Progenitor cell of endocrine pancreas (in vitro differentiated cells): ENCODE measurements at regions not wholly inside any gene's neighbourhood (a gene's known extent, or its start where the extent isn't known, plus 50 kb on each side); places are given as distances from the start of the nearest gene placed in this dataset.

ENCODE experiments used
- DNase-seq: peaks from one replicate; pipeline ENCODE4 v3.0.0; 2021; ENCODE audit warnings: low spot score; ENCODE audit not compliant: unreplicated experiment
- H3K27ac Mint-ChIP-seq: 2 replicates; pipeline ENCODE4 v1.8.0; 2021; ENCODE audit warnings: mild to moderate bottlenecking, moderate library complexity, mixed read lengths
- H3K27me3 Mint-ChIP-seq: 2 replicates; pipeline ENCODE4 v1.8.0; 2021; ENCODE audit warnings: mixed read lengths
- H3K36me3 Mint-ChIP-seq: 2 replicates; pipeline ENCODE4 v1.8.0; 2022; ENCODE audit warnings: mixed read lengths; ENCODE audit not compliant: insufficient read depth
- H3K4me1 Mint-ChIP-seq: 2 replicates; pipeline ENCODE4 v1.8.0; 2021; ENCODE audit warnings: low read depth, mixed read lengths
- H3K4me3 Mint-ChIP-seq: 2 replicates; pipeline ENCODE4 v1.8.0; 2021; ENCODE audit warnings: low read depth, mild to moderate bottlenecking, moderate library complexity, mixed read lengths
- H3K9me3 Mint-ChIP-seq: 2 replicates; pipeline ENCODE4 v1.8.0; 2021; ENCODE audit warnings: low read depth, mixed read lengths
- TF ChIP-seq, protein P1 (sequence below): fragments of 200-600 bp; sonication (generic); IDR thresholded peaks from one replicate; pipeline ENCODE4 v1.5.0; 2021; ENCODE audit warnings: antibody characterized with exemption, mild to moderate bottlenecking; ENCODE audit not compliant: unreplicated experiment

DNA sequence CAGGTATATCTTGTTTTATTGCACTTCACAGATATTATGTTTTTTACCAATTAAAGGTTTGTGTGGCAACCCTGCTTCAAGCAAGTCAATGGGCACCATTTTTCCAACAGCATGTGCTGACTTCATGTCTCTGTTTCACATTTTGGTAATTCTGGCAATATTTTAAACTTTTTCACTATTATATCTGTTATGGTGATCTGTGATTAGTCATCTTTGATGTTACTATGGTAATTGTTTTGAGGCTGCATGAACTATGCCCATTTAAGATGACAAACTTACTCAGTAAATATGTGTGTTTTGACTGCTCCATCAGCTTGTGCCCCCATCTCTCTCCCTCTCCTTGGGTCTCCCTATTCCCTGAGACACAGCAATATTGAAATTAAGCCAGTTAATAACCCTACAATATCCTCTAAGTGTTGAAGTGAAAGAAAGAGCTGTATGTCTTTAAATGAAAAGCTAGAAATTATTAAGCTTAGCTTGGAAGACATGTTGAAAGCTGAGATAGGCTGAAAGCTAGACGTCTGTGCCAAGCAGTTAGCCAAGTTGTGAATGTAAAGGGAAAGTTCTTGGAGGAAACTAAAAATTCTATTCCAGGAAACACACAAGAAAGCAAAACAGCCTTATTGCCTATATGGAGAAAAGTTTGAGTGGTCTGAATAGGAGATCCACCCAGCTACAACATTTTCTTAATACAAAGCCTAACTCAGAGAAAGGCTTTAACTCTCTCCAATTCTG lies 365.1 kb downstream of the ATP23 start:
- TF ChIP-seq, protein P1, sequence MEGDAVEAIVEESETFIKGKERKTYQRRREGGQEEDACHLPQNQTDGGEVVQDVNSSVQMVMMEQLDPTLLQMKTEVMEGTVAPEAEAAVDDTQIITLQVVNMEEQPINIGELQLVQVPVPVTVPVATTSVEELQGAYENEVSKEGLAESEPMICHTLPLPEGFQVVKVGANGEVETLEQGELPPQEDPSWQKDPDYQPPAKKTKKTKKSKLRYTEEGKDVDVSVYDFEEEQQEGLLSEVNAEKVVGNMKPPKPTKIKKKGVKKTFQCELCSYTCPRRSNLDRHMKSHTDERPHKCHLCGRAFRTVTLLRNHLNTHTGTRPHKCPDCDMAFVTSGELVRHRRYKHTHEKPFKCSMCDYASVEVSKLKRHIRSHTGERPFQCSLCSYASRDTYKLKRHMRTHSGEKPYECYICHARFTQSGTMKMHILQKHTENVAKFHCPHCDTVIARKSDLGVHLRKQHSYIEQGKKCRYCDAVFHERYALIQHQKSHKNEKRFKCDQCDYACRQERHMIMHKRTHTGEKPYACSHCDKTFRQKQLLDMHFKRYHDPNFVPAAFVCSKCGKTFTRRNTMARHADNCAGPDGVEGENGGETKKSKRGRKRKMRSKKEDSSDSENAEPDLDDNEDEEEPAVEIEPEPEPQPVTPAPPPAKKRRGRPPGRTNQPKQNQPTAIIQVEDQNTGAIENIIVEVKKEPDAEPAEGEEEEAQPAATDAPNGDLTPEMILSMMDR, result no peak
- H3K36me3 Mint-ChIP-seq, result no peaks in the 10 kb centered on the region
- DNase-seq, result no peak
- peaks cover 3% of the 10 kb centered on the region for H3K9me3 Mint-ChIP-seq
- H3K27me3 Mint-ChIP-seq, result no peaks in the 10 kb centered on the region
- peaks cover 10% of the 10 kb centered on the region for H3K4me1 Mint-ChIP-seq
- no peak overlapping the region for H3K4me3 Mint-ChIP-seq
- H3K27ac Mint-ChIP-seq, result no peak overlapping the region

DNA sequence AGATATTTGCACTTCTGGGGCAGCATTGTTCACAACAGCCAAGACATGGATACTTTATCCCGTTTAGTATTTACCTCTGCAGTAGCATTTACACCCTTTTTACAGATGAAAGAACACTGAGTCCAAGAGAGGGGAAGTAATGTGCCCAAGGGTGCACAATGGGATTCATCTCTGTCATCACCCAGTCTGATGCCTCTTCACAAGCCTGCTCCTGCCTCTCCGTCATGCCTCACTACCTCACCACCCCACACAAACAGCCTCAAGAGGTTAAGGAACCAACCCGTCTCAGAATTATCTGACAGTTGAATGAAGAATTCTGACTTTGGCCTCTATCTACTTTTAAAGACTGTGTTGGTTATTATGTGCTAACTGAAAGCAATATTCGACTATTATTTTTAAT lies 368.4 kb downstream of the ATP23 start:
- H3K9me3 Mint-ChIP-seq, result peaks cover 3% of the 10 kb centered on the region

GRCh38 chr12:58310368-58310767 lies 369.0 kb downstream of the ATP23 start:
- H3K9me3 Mint-ChIP-seq, result peaks cover 3% of the 10 kb centered on the region
- no peak overlapping the region for H3K27ac Mint-ChIP-seq

More for the DNA sequence above, 368.4 kb downstream of the ATP23 start:
- H3K27me3 Mint-ChIP-seq, result no peaks in the 10 kb centered on the region
- H3K27ac Mint-ChIP-seq, result no peak overlapping the region
- no peaks in the 10 kb centered on the region for H3K36me3 Mint-ChIP-seq
- TF ChIP-seq, protein P1, result no peak
- no peak overlapping the region for H3K4me3 Mint-ChIP-seq
- H3K4me1 Mint-ChIP-seq, result no peaks in the 10 kb centered on the region
- no peak for DNase-seq

GRCh38 chr12:58310809-58311622 lies 369.6 kb downstream of the ATP23 start:
- Mint-ChIP-seq H3K27me3 (no peaks in the 10 kb centered on the region), H3K9me3 (peaks cover 3% of the 10 kb centered on the region)
- TF ChIP-seq, protein P1, result no peak

More at GRCh38 chr12:58310368-58310767, 369.0 kb downstream of the ATP23 start:
- H3K4me3 Mint-ChIP-seq, result no peak overlapping the region
- no peaks in the 10 kb centered on the region for H3K27me3 Mint-ChIP-seq
- DNase-seq, result no peak
- TF ChIP-seq, protein P1, result no peak
- no peaks in the 10 kb centered on the region for H3K4me1 Mint-ChIP-seq
- no peaks in the 10 kb centered on the region for H3K36me3 Mint-ChIP-seq

DNA sequence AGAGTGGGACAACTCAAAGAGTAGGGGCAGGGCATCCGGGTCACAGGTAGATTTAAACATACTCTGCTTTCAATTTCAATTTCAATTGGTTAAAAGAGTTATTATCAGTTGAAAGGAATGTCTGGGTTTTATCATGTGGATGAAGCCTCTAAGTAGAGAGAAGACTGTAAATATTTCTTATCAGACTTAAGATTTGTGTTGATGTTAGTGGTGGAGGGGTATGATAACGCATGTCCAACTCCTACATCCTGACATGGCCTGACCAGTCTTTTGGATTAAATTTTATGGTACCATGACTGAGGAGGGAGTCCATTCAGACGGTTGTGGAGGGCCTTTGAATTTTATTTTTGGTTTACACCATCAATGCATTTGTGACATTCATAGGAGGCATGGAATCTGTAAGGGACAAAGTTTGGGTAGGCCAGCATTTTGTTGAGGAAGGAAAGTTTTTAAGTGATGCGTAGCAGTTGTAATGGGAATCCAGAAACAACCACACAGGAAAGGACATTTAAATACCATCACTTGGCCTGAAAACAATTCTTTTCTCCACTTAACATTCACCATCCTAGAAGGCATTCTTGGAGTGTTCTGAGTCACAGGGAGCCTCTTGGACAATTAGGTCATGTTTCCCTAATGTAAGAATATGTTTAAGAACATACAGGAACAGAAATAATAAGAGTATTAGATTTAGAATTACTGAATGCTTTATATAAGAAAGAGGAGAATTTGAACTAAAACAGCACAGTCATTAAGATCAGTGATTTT lies 371.9 kb downstream of the ATP23 start:
- Mint-ChIP-seq H3K4me3 (no peak overlapping the region), H3K4me1 (peaks cover 4% of the 10 kb centered on the region), H3K27me3 (no peaks in the 10 kb centered on the region), H3K9me3 (peaks cover 6% of the 10 kb centered on the region), H3K36me3 (no peaks in the 10 kb centered on the region), H3K27ac (no peak overlapping the region)
- TF ChIP-seq, protein P1, result no peak
- no peak for DNase-seq

More at GRCh38 chr12:58310809-58311622, 369.6 kb downstream of the ATP23 start:
- Mint-ChIP-seq H3K4me1 (no peaks in the 10 kb centered on the region), H3K4me3 (no peak overlapping the region), H3K36me3 (no peaks in the 10 kb centered on the region), H3K27ac (no peak overlapping the region)
- DNase-seq, result no peak
